ENCODE measurements at regions not wholly inside any gene's neighbourhood (a gene's known extent, or its start where the extent isn't known, plus 50 kb on each side); places are given as distances from the start of the nearest gene placed in this dataset.

- H3K4me3 ChIP-seq (replicated peaks in 1 of 2; ENCODE audit: low read depth in 2 of 2, low read length in 2 of 2): no peak overlapping the region
- no peak for TF ChIP-seq CTCF (IDR thresholded peaks at IDR 0.05; ENCODE audit: low read depth, low read length)
These were observed 245.3 kb upstream of the UFL1 start for GRCh38 chr6:96276305-96276704.

GRCh38 chr6:96276856-96277255 lies 244.8 kb upstream of the UFL1 start:
- no peak overlapping the region for H3K4me3 ChIP-seq (replicated peaks in 1 of 2; ENCODE audit: low read depth in 2 of 2, low read length in 2 of 2)
- no peak for TF ChIP-seq CTCF (IDR thresholded peaks at IDR 0.05; ENCODE audit: low read depth, low read length)
- DNase-seq (ENCODE audit: low read depth in 2 of 2): no peak

More at GRCh38 chr6:96276305-96276704, 245.3 kb upstream of the UFL1 start:
- DNase-seq (ENCODE audit: low read depth in 2 of 2): no peak

GRCh38 chr6:96279084-96279483 lies 242.5 kb upstream of the UFL1 start:
- no peak for DNase-seq (ENCODE audit: low read depth in 2 of 2)
- H3K4me3 ChIP-seq (replicated peaks in 1 of 2; ENCODE audit: low read depth in 2 of 2, low read length in 2 of 2): no peak overlapping the region
- no peak for TF ChIP-seq CTCF (IDR thresholded peaks at IDR 0.05; ENCODE audit: low read depth, low read length)

GRCh38 chr6:96286503-96286902 lies 235.1 kb upstream of the UFL1 start:
- no peak for DNase-seq (ENCODE audit: low read depth in 2 of 2)
- no peak overlapping the region for H3K4me3 ChIP-seq (replicated peaks in 1 of 2; ENCODE audit: low read depth in 2 of 2, low read length in 2 of 2)
- TF ChIP-seq CTCF (IDR thresholded peaks at IDR 0.05; ENCODE audit: low read depth, low read length): no peak

GRCh38 chr6:96299525-96299924 lies 222.1 kb upstream of the UFL1 start:
- no peak overlapping the region for H3K4me3 ChIP-seq (replicated peaks in 1 of 2; ENCODE audit: low read depth in 2 of 2, low read length in 2 of 2)

GRCh38 chr6:96301023-96301422 lies 220.6 kb upstream of the UFL1 start:
- DNase-seq (ENCODE audit: low read depth in 2 of 2): no peak
- no peak for TF ChIP-seq CTCF (IDR thresholded peaks at IDR 0.05; ENCODE audit: low read depth, low read length)
- no peak overlapping the region for H3K4me3 ChIP-seq (replicated peaks in 1 of 2; ENCODE audit: low read depth in 2 of 2, low read length in 2 of 2)

More at GRCh38 chr6:96299525-96299924, 222.1 kb upstream of the UFL1 start:
- no peak for DNase-seq (ENCODE audit: low read depth in 2 of 2)
- TF ChIP-seq CTCF (IDR thresholded peaks at IDR 0.05; ENCODE audit: low read depth, low read length): no peak

GRCh38 chr6:96301781-96302180 lies 219.8 kb upstream of the UFL1 start:
- TF ChIP-seq CTCF (IDR thresholded peaks at IDR 0.05; ENCODE audit: low read depth, low read length): no peak
- H3K4me3 ChIP-seq (replicated peaks in 1 of 2; ENCODE audit: low read depth in 2 of 2, low read length in 2 of 2): no peak overlapping the region
- DNase-seq (ENCODE audit: low read depth in 2 of 2): peak in 1 of 2 donors; percentile 5
